ENCODE measurements at regions not wholly inside any gene's neighbourhood (a gene's known extent, or its start where the extent isn't known, plus 50 kb on each side); places are given as distances from the start of the nearest gene placed in this dataset.

DNA sequence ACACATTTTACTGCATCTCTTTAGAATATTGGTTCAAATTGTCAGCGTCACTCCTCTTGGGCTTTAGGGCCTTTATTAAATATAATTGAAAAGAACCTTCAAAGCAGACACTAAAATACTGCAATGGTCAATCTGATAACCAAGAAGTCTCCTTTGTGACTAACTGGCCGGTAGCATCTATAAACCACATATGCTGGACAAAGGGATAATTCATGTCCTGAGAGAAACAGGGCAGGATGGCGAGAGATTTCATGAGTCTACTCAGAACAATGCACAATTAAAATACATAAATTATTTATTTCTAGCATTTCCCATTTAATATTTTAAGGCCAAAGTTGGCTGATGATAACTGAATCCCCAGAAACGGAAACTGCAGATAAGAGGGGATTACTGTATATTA lies 1083.4 kb upstream of the CDH18 start:
- Histone ChIP-seq H3K79me2 (ENCODE audit: insufficient read depth, low read length) (no peaks in the 10 kb centered on the region), H3K4me3 (replicated peaks in 1 of 3; ENCODE audit: insufficient read depth in 1 of 3, low read depth in 2 of 3, low read length in 3 of 3) (no peak overlapping the region), H3K9me3 (ENCODE audit: low read length) (peaks cover 34% of the 10 kb centered on the region), H3K4me1 (ENCODE audit: insufficient read depth, low read length) (no peaks in the 10 kb centered on the region), H3K4me2 (ENCODE audit: low read depth, low read length) (no peak overlapping the region), H3K27ac (ENCODE audit: extremely low read length, insufficient read depth, low read length) (no peak overlapping the region), H3K9ac (ENCODE audit: insufficient read depth, low read depth, low read length) (no peak overlapping the region), H4K20me1 (ENCODE audit: insufficient read depth, low read length) (no peaks in the 10 kb centered on the region), H2AFZ (ENCODE audit: low read length) (no peak overlapping the region), H3K27me3 (ENCODE audit: control insufficient read depth in 1 of 2, insufficient read depth in 2 of 2, low read length in 2 of 2) (no peaks in the 10 kb centered on the region), H3K36me3 (replicated peaks in 1 of 2; ENCODE audit: control insufficient read depth in 1 of 2, insufficient read depth in 2 of 2, low read length in 2 of 2) (no peaks in the 10 kb centered on the region)
- 14% methylated on average over 4 of the region's 4 CpGs for WGBS (ENCODE audit: low lambda C conversion rate)
- no peak for ATAC-seq
- CTCF ChIA-PET (ENCODE audit: low intra/inter-chr PET ratio, low total read pairs), result no interaction called here
- no TSS peak for BruUV-seq (replicated peaks)
- no peak for FAIRE-seq
- intact Hi-C loops (cut with micrococcal nuclease; ENCODE audit: unreplicated experiment) (no loop called here), in situ Hi-C loops (cut with HindIII; ENCODE audit: extremely low pct_ligation_motif_present, low pct_unique_long_range_greater_than_20kb) (no loop called here)
- no peak for DNase-seq (ENCODE audit: low spot score)
- POLR2A ChIA-PET, result no interaction called here
- no peak for TF ChIP-seq ZSCAN25 (CRISPR knock-in tag; IDR thresholded peaks at IDR 0.05)
- no peak for TF ChIP-seq CENPBD1 (CRISPR knock-in tag; IDR thresholded peaks at IDR 0.05; ENCODE audit: borderline replicate concordance, low read depth)
- TF ChIP-seq CEBPB (IDR thresholded peaks at IDR 0.05; ENCODE audit: borderline replicate concordance, low read depth, low read length), result no peak
- TF ChIP-seq ZNF781 (CRISPR knock-in tag; IDR thresholded peaks at IDR 0.05; ENCODE audit: borderline replicate concordance, not compliant biosample characterization), result no peak
- no peak for TF ChIP-seq ZNF431 (CRISPR knock-in tag; IDR thresholded peaks at IDR 0.05; ENCODE audit: borderline replicate concordance, low read depth)
- no peak for TF ChIP-seq TARDBP (CRISPR knock-in tag; IDR thresholded peaks at IDR 0.05)
- no peak for TF ChIP-seq ZNF432 (CRISPR knock-in tag; IDR thresholded peaks at IDR 0.05; ENCODE audit: borderline replicate concordance)
- no peak for TF ChIP-seq FOXA1 (IDR thresholded peaks at IDR 0.05)
- TF ChIP-seq FOXA1 (CRISPR knock-in tag; IDR thresholded peaks at IDR 0.05), result no peak
- no peak for TF ChIP-seq ZNF766 (CRISPR knock-in tag; IDR thresholded peaks at IDR 0.05; ENCODE audit: borderline replicate concordance)
- TF ChIP-seq ARID2 (CRISPR knock-in tag; IDR thresholded peaks at IDR 0.05; ENCODE audit: borderline replicate concordance), result no peak
- no peak for TF ChIP-seq HHEX (CRISPR knock-in tag; IDR thresholded peaks at IDR 0.05)
- no peak for TF ChIP-seq FLYWCH1 (CRISPR knock-in tag; IDR thresholded peaks at IDR 0.05)
- TF ChIP-seq, protein P1, sequence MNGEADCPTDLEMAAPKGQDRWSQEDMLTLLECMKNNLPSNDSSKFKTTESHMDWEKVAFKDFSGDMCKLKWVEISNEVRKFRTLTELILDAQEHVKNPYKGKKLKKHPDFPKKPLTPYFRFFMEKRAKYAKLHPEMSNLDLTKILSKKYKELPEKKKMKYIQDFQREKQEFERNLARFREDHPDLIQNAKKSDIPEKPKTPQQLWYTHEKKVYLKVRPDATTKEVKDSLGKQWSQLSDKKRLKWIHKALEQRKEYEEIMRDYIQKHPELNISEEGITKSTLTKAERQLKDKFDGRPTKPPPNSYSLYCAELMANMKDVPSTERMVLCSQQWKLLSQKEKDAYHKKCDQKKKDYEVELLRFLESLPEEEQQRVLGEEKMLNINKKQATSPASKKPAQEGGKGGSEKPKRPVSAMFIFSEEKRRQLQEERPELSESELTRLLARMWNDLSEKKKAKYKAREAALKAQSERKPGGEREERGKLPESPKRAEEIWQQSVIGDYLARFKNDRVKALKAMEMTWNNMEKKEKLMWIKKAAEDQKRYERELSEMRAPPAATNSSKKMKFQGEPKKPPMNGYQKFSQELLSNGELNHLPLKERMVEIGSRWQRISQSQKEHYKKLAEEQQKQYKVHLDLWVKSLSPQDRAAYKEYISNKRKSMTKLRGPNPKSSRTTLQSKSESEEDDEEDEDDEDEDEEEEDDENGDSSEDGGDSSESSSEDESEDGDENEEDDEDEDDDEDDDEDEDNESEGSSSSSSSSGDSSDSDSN (CRISPR knock-in tag; IDR thresholded peaks at IDR 0.05), result no peak
- TF ChIP-seq ZBTB37 (CRISPR knock-in tag; IDR thresholded peaks at IDR 0.05), result no peak
- TF ChIP-seq, protein P2, sequence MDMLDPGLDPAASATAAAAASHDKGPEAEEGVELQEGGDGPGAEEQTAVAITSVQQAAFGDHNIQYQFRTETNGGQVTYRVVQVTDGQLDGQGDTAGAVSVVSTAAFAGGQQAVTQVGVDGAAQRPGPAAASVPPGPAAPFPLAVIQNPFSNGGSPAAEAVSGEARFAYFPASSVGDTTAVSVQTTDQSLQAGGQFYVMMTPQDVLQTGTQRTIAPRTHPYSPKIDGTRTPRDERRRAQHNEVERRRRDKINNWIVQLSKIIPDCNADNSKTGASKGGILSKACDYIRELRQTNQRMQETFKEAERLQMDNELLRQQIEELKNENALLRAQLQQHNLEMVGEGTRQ (IDR thresholded peaks at IDR 0.05; ENCODE audit: low read depth, low read length), result no peak
- TF ChIP-seq, protein P2 (CRISPR knock-in tag; IDR thresholded peaks at IDR 0.05; ENCODE audit: borderline replicate concordance), result no peak
- no peak for TF ChIP-seq ZNF10 (CRISPR knock-in tag; IDR thresholded peaks at IDR 0.05; ENCODE audit: borderline replicate concordance, low read depth)
- TF ChIP-seq MTA3 (CRISPR knock-in tag; IDR thresholded peaks at IDR 0.05), result no peak
- TF ChIP-seq, protein P3, sequence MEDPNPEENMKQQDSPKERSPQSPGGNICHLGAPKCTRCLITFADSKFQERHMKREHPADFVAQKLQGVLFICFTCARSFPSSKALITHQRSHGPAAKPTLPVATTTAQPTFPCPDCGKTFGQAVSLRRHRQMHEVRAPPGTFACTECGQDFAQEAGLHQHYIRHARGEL (CRISPR knock-in tag; IDR thresholded peaks at IDR 0.05), result no peak
